22Rv1 (cell line): ENCODE measurements at regions not wholly inside any gene's neighbourhood (a gene's known extent, or its start where the extent isn't known, plus 50 kb on each side); places are given as distances from the start of the nearest gene placed in this dataset.

Source experiments
- CTCF ChIP-seq: fragments of 450-650 bp; IDR thresholded peaks from 2 replicates; pipeline ENCODE4 v1.5.1; 2017; ENCODE audit warnings: mild to moderate bottlenecking
- ZFX ChIP-seq: fragments of 450-650 bp; IDR thresholded peaks from 2 replicates; pipeline ENCODE4 v1.6.1; 2017; ENCODE audit warnings: antibody characterized with exemption, borderline replicate concordance

- TF ChIP-seq CTCF = no peak
- no peak for TF ChIP-seq ZFX
These were observed 84.3 kb upstream of the NELL2 start for GRCh38 chr12:44960423-44960822.
